Smooth muscle cell of the brain vasculature (primary cell): ENCODE measurements at regions not wholly inside any gene's neighbourhood (a gene's known extent, or its start where the extent isn't known, plus 50 kb on each side); places are given as distances from the start of the nearest gene placed in this dataset.

Experiments used
- DNase-seq: peaks from one replicate; pipeline ENCODE4 v3.0.0-alpha.2; 2012; ENCODE audit warnings: low read depth, low spot score

DNA sequence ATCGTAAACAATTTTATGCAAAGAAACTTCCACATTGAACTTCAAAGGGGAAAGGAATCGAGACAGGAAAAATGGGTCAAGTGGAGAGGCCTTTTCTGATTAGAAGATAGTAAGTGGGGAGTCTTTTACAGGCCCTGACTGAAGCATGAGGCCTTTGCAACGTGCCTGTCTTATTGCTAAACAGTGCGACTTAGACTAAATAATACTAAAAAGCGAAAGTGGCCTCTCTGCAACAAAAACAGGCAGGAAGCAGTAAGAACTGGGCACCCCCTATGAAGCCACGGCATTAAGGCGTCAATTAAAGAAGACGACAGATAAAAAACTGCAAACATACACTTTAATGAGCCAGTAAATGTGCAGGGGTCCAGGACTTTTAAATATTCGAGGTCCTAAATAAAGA is 283.4 kb upstream of the GRIP1 start:
- DNase-seq = no peak

DNA sequence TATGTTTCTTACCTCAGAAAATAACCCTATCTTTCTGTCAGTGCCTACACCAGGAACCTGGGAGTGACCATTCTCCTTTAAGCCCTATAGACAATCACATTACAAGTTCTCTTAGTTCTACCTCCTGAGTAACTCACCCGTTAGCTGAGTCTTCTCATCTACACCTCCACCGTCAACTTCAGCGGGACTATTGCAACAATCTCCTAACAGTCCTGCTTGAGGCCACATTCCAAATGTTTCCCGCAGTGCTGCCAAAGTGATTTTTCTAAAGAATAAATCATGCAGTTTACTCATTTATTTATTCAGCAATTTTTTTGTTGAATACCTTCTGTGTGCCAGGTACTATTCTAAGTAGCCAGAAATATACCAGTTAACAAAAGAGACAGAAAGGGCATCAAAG is 285.0 kb upstream of the GRIP1 start:
- DNase-seq = no peak

GRCh38 chr12:66964629-66965028 is 285.8 kb upstream of the GRIP1 start:
- no peak for DNase-seq

DNA sequence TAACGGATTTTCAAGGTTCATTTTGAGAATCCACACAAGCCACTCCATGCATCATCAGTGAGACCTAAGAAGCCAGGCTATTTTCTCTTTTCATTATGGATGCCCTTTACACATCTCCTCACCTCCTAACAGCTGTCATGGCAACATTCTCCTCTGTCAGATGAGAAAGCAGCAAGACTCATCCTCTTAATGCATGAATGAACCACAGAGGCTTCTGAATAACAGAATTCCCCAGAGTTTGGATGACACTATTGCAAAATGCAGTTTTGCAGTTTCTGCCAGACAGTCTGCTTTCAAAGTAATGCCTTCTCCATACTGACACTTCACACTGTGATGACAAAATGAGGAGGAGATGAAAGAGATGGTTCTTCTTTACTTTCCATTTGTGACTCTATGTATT is 286.7 kb upstream of the GRIP1 start:
- DNase-seq = no peak

- DNase-seq = no peak
Observed at GRCh38 chr12:66971816-66972215, 292.9 kb upstream of the GRIP1 start.

GRCh38 chr12:66976526-66976925 is 292.6 kb upstream of the CAND1 start:
- DNase-seq = no peak

- no peak for DNase-seq
Observed at GRCh38 chr12:66978802-66979201, 290.4 kb upstream of the CAND1 start.

DNA sequence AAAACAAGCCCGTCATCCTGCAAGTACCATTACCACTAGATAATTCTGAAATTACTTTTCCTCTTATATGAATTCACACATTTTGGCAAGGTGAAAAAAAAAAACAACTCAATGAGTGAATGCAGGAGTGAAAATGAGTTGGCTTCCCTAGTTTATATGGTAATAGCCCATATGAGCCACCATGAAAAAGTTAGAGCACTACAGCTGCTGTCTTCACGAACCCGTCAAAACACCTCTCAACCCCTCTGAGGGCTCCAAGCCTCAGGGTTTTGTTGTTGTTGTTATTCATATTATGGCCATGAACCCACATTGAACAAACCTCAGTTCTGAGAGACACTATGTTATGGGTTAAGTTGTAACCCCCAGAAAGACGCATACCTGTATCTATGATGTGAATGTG is 289.9 kb upstream of the CAND1 start:
- DNase-seq = no peak

DNA sequence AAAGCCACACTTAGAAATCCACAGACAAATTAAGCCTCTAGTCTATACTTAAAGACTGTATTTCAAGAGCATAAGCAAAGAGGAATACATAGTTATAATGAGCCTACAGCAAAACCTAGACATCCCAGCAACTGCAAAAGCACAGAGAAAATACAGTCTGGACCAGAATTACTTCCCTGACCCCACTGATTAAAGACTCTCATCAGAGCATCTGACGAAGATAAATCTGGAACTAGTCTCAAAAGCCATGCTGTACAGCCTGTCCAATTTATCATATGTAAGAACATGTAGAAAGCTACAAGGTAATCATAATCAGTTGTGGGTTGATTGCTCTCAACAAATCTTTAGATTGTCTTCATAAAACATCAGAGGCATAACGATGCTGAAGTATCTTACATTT is 285.1 kb upstream of the CAND1 start:
- DNase-seq = no peak

- DNase-seq = no peak
Observed at GRCh38 chr12:66984962-66985361, 284.2 kb upstream of the CAND1 start.

GRCh38 chr12:66999141-66999540 is 270.0 kb upstream of the CAND1 start:
- DNase-seq = no peak

DNA sequence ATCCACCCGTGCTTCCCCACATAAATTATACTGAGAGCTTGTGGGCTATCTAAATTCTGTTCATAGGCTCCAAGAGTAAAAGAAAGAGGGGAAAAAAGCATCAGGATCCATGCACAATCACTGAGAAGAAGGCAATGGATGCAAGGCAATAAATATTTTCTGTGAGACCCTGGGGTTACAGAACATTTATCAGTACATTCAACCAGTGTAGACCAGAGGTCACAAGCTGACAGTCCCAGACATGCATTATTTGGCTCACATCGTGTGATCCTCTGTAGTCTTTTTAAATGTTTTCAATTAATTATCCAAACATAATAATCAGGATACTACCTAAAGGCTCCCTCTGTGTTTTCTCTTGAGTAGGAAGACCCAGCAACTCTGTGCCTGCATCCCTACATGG is 267.9 kb upstream of the CAND1 start:
- no peak for DNase-seq

GRCh38 chr12:67002720-67003119 is 266.4 kb upstream of the CAND1 start:
- no peak for DNase-seq

DNA sequence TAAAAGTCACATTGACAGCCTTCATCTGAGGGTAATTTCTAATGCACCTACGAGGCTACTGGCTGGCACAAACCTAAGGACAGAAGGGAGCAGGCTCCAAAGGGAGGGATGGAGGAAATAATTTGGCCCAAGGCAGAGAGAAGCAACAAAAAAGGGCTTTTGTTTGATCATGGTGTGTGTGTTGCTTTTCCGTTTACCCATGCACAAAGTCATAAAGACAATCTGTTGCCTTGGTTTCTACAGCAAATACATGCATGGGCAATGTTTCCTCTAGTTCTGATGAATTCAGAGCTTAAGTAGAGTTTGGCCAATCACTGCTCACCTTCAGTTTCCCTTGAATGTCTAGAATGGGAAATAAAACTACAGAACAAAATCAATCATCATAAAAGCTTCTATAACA is 262.5 kb upstream of the CAND1 start:
- no peak for DNase-seq

DNA sequence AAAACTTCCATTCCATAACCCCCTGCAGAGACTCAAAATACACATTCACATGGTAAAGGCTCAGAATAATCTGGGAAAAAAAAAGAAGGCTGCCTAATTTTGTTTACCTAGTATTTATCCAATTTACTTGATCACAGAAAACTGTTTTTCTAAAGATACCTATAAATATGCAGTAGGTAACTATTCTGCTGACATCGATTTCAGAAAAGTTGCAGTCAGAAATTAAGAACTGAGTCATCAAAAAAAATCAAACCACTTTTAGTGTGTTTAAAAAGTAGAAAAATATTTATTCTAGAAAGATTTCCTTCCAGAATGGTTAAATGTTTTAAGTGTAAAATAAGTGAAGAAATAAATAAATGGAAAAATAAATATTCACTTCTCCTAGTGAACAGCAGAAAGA is 254.5 kb upstream of the CAND1 start:
- no peak for DNase-seq

DNA sequence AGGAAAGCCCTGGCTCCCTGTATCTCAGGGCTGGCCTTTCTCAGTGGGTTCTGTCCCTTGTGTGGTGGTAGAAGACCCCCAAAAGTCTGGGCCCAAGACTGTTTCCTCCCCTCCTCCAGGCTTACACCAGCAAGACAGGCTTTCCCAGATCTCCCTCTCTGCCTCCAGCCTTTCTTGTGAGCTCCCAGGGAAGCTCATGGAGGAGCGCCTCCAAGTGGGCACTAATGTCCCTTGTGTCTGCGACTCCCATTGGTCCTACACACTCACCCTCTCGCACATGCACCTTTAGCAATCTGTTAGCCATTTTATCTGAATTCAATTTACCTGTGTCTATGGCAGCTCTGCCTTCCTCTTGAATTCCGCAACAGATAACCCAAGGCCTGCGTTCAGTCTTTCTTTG is 251.1 kb upstream of the CAND1 start:
- DNase-seq = no peak

DNA sequence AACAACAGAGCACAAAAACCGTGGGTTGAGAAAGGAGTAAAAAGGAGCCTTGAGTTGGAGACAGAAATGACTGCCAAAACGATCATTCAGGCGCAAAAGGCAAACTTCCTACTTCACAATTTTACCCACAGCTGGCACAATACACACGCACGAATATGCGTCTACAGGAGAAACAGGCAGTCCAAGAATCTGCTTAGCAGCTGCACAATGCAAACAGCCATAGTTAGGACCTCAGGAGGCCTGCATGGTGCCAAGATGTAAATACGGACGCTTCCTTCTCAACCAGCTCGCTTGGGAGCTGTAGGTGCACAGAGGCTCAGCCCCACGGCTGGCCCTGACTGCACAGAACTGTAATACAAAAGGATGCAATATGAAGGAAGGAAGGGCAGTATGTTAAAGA is 250.1 kb upstream of the CAND1 start:
- DNase-seq = no peak

DNA sequence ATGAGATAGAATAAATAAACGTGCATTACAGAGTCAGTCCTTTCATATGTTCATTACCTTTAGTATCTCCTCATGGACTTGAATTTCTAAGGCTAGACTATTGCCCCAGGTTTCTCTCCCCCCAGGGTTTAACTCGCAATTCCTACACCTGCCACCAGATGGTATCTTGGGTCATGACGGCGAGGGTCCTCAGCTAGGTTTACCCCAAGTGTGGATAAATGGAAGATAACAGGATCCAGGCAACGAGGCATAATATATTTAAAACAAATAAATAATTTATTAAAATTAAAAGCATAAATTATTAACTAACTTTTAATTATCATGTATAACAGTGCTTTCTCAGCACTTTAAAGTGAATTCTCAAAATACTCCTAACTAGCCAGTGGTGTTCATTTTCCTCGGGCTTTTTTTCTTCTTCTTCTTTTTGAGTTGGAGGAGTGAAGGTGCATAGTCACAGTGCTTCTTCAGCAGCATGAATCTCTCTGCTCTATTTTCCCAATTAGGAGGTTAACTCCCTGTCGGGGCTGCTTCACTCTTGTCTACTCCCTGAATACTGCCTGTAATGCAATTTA is 243.5 kb upstream of the CAND1 start:
- DNase-seq = no peak

GRCh38 chr12:67026487-67027246 is 242.5 kb upstream of the CAND1 start:
- no peak for DNase-seq

- DNase-seq = no peak
Observed at GRCh38 chr12:67028529-67028928, 240.6 kb upstream of the CAND1 start.

GRCh38 chr12:67034110-67034879 is 234.9 kb upstream of the CAND1 start:
- DNase-seq = no peak

- DNase-seq = no peak
Observed at GRCh38 chr12:67035121-67035520, 234.0 kb upstream of the CAND1 start.

DNA sequence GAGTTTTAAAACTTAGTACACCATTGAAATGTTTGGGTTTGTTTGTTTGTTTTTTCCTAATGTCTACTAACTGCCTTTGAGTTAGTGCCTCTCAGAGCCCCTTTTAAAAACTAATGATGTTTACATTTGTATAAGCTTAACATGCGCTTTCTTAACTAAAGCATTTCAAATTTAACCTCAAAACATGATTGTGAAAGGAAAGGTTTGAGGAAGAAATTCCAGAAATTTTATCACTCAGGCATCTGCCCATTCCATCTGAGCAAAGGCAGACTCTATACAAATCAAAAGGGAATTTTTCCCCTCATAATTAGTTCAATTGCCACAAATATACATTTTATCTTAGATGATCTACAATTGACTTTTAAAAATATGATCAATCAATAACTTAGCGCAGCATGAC is 230.7 kb upstream of the CAND1 start:
- no peak for DNase-seq
